Bone marrow (tissue), 2 donors: ENCODE measurements at regions not wholly inside any gene's neighbourhood (a gene's known extent, or its start where the extent isn't known, plus 50 kb on each side); places are given as distances from the start of the nearest gene placed in this dataset.

ENCODE experiments used
- DNase-seq, 2 donors: peaks; one replicate each; lab custom pipeline; 2025; lab: John Stamatoyannopoulos, UW

DNA sequence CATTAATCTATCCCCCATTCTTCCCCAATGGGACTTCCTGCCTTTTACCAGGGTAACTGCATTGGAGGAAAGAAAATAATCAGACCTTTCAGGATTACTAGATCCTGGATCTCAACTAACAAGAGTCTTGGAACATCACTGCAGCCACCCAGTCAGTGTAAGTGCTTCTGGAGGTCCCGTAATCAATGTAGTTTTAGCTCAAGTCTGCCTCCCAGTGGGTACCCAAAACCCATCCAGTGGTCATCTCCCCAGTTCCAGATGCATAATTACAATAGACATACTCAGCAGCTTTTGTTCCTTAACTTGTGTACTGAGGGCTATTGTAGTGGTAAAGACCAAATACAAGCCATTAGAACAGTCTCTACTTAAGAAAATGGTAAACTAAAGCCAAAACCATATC lies 319.1 kb downstream of the GPATCH2 start:
- no peak for DNase-seq

DNA sequence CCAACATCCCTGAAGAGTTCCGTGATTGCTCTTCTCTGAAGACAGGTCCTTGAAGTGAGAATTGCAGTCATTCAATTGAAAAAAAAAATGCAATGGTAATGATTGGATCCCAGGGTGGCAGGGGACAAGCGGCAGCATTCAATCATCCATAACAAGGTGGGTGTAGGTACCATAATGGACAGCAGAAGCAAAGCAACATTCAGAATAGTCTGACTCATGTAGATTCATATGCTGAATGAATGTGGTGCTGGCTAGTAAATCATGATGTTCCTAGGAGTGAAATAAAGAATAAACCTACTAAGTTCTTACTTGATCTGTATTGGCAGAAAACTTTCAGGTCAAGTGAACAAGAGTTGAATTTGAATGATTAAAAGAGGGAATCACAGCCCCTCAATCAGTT lies 319.6 kb downstream of the GPATCH2 start:
- no peak for DNase-seq

DNA sequence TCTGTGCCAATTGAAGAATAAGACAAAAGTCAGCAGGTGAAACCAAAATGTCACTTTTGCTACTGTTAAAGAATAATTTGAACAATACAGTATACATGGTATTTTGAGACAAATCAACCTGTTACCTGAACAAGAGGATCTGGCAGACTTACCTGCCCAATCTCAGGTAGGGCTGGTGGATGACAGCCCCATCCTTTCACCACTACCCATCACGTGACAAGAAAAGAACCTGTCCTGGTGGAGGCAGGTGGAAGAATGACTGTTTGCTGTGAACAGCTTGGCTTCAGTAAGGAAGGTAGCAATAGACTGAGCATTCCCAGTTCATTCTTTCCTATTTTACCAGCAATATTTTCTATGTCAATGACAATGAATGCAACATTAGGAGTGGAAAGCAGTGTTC lies 349.6 kb downstream of the GPATCH2 start:
- no peak for DNase-seq

DNA sequence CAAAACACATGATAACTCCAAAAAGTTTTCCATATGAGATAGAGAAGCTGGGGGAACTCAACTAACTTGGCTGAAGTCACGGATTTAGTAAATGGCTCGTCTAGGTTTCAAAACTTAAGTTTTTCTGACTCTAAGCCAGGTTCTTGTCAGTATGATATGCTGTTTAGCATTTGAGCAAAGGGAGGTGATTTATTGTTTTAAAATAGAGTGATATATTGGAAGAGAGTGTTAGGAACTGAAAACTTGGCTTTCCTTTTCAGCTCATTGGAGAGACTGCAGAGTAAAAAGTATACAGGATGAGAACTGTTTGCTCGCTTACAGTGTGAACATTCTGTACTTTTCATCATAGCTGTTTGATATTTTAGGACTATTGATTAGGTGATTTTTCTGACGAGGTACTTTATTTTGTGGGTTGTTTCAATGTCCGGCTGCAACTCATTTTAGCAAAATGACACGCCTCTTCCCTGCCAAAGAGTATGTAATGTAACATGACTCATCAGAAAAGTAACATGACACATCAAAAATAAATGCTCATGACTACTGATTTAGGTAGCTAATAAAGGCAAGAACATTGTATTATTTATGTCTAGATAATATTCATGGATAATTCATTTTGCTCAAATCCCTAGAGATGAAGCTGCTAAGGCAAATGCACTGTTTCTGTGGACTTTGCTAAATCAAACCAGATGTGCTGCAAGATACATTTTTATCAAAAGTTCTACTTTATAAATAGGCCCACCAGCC lies 355.1 kb downstream of the GPATCH2 start:
- no peak for DNase-seq

DNA sequence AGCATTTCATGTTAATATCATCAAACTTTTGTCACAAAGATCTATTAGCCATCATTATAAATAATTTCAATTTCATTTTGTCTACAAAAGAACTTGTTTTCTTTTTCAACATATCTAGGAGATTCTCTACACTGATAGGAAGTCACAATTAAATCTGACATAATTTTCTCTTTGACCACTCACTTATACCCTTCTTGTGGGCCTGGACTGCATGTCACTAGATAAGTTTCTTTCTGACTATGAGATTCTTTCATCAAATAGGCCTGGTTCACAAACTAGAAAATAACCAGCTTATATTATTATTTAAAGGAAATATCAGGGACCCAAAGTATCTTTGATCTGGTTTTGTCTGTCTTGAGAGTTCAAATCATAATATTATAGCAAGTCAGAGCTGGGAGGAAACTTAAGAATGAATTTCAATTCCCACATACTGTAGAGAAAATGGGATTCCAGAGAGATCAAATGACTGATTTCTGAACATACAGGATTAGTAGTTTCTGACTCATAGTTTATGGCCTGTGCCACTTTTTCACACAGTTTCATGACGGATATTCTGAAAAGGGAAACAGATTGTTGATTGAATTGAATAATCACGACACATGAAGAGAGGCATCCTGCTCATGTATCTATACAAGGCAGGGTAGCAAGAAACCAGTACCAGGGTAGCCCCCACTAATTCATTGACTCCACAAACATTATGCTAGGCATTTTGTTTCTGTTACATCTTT lies 355.8 kb downstream of the GPATCH2 start:
- no peak for DNase-seq

DNA sequence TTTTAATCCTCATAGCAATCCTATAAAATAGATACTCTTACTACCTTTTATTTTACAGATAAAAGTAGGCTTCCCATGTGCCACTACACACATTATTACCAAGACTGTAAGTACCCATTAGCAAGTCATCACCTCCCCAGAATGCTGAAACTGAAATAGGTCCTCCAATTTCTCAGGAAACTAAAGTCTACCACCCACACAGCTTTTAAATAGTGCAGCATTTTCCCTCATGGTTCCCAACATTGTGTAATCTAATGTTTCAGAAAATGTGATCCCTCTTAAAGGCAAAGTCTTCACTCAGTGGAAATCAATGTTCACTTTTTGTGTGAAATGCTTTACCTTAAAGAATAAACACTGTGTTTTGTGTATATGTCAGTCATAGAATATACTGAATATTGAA lies 356.5 kb downstream of the GPATCH2 start:
- DNase-seq = no peak

DNA sequence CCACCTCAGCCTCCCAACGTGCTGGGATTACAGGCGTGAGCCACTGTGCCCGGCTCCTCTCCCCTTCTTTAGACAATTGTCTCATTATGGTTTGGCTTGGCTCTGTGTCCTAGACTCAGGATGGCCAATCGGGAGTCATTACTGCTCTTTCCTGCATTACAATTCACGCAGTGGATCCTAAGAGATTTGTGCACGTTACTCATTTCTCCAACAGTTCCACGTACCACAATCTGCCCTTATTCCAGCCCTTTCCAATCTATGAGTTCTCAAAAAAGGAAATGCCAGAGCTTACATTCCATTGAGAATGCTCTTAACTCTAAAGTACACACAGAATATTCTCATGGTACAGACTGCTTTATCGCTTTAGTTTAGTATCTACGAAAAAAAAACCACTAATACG lies 357.0 kb downstream of the GPATCH2 start:
- DNase-seq = no peak

DNA sequence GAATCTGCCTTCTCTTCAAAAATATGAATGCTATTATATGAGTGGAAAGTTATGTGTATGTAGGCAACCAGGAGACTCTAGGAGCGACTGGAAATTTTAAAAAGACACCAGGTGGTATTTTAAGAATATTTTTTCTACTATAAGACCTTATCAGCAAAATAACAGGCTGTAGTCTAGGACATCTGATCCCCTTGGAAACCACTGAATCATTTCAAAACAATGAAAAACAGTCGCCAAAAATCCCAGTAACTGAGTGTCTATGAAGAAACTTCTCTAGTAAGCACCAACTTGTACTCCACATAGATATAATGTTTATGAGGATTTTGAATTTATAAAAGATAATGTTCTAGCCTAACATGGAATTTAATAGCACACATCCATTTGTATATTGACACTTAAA lies 358.5 kb downstream of the GPATCH2 start:
- no peak for DNase-seq

DNA sequence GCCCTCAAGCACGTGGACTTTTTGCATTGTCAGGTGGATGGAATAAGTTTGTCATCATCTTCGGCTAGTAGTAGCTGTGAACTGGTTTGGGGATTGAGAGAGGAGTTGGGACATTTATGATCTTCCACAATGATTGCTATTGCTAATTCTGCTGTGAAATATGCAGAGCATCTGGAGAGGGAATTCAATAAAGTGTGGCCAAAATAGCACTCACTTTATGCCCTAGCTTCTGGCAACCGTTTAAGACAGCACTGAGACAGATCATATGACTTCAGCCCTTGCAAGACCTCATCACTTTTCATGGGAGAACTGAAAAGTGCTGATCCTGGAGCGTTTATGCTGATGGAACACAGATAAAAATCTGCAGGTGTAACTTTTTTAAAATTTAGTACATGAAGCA lies 360.8 kb downstream of the GPATCH2 start:
- DNase-seq = no peak

DNA sequence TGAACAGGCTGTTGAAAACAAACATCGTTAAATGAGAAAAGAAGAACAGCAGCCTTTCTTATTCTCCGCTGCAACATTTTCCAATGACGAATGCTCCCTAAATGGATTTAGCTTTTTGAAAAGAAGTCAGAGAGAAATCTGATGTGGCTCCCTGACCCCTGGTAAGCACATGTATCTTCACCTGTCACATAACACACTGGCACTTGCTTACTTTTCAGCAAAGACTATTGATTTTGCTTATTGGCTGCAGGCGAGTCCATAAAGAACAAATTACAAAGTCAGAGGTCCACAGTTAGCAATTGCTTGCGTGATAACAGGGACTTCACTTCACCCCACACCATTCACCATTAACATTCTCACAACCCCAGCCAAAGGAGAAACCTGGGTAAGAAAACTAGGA lies 362.8 kb downstream of the GPATCH2 start:
- DNase-seq = no peak

DNA sequence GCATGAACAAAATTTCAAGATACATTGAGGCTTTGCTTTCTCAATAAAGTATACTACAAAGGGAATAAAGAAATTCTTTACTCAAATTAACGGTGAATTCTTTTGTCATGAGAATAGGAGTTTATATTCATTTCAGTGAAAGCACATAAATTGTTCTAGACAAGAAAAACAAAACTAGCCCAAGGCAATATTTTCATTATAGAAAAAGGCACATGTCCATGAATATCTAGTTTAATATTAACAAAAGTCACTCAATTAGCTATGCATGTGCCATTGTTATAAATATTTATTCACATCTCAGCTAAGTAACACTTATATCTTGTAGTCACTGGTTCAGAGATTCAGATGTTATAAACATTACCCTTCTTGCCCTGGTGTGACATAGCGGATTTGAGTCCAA lies 369.3 kb downstream of the GPATCH2 start:
- no peak for DNase-seq

DNA sequence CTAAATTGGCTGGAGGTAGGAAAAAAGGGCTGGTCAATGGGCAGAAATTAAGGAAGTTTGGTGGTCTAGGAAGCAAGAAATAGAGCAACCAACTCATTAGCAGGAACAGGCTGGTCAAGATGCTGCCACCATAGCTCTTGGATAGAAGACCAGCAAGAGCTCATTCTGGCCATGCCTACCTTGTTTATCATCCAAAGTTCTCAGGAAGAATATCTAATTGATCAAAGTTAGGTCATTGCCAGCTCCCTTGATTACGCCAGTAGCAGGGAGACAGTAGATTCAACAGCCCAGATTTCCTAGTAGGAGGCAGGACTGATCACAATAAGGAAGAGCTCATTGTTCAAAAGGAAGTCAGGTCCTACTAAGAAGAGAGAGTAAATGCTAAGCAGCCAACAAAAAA lies 370.2 kb downstream of the GPATCH2 start:
- no peak for DNase-seq

DNA sequence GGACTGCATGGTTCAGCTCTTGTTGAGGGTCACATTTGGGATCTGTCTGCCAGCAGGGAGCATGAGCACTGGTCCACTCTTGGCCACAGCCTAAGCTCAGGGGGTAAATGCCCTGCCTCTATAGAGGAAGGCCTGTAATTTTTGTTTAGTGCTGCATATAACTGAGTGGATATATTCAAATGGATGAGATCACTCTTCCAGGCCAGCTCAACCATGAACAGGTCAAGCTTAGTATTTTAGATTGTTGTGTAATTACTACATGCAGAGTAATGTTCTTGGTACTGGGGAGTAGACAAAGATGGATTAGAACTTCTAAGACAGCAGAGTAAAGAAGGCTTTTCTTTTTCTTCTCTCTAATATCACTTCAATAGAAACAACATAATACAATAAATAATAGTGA lies 376.9 kb downstream of the GPATCH2 start:
- no peak for DNase-seq

DNA sequence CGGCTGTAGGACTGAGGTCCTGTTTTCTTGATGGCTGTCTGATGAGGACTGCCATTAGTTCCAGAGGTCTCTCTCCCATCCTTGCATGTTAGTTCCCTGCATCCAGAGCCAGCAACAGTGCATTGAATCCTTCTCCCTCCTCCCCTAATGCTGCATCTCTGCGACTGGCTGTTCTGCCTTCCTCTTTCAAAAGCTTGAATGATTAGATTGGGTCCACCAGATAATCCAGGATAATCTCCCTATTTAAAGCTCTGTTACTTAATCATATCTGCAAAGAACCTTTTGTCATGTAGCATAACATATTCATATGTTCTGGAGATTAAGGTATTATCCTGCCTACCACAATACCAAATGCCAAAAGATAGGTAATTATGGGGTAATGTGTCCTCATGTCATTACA lies 377.5 kb downstream of the GPATCH2 start:
- DNase-seq = no peak

DNA sequence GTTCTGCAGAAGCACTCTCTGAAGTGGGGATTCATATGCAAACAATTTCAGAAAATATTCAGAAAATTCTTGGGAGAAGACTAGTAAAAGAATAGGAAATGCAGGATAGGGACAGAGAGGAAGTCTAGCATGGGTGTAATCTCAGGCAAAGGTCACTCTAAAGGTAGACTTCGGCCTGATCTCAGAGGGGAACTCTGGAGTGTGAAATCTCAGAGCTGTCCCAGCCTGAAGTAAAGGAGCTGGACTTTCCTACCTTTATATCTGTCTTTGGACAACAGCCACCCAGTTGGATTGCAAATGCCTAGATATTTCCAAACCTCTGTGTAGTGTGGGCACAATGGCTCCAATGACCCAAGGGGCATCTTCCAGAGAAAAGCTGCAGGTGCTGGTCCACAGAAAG lies 379.8 kb downstream of the GPATCH2 start:
- no peak for DNase-seq

DNA sequence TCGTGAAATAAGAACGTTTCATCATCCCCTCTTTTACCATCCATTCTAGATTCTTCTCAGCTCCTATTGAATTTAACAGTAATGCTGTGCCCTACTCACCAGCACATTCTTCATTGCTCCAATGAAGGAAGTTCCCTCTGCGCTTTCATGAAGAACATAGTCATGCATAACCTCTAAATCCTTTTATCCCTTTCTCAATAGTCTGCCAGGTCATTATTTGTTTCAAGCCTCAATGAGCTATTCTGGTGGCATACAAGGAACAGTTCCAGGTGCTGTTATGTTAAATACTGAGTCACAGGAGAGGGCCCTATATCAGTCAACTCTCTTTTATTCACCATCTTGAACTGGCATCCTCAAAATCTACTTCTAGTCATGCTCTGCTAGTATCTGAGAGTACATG lies 381.0 kb downstream of the GPATCH2 start:
- no peak for DNase-seq

DNA sequence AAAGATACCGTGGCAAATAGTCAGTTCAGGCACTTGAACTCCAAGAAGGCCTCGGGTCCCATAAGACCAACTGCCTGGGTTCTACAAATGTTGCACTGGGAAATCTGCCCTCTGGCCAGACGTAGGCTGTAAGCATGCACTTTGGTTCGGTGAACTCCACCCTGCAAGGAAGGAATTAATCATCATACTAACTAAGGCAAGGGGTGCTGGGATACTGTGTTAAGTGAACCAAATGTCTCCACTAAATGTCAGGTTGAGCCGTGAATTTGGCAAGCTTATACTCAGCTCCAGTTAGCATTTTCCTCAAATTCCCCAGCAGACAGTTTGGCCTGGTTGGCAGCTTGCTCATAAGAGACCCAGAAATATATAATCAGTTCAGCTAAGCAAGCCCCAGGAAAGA lies 385.9 kb downstream of the GPATCH2 start:
- DNase-seq = no peak

DNA sequence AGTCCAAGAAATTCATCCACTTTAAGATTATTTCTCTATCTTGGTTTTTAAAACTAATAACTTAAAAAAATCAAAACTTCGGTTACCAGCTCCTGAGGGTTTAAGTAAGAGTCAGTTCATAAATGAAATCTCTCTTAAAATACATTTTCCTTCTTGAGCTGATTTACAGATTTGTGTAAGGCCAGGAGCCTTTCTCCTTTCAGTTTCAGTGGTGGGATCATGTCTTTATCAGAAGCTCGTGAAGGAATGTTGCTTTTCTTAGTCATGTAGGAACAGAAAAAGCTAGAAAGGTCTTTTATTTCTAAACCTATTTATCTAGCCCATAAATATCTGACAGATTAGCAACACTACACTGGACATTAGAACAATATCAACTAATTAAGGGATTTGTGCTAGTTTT lies 390.2 kb downstream of the GPATCH2 start:
- DNase-seq = no peak

DNA sequence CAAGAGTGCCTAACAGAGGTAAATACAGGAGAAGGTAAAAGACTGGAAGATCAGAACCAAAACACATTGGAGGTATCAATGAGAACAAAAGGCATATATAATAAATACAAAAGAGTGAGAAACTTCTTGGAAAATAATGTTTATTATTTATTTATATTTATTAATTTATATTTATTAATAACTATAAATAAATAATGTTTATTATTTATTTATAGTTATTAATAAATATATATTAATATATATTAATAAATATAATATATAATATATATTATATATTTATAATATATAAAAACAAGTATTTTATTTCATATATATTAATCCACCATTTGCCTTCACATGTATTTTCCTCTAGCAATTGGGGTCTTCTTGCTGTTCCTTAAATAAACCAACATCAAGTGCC lies 391.9 kb downstream of the GPATCH2 start:
- no peak for DNase-seq

DNA sequence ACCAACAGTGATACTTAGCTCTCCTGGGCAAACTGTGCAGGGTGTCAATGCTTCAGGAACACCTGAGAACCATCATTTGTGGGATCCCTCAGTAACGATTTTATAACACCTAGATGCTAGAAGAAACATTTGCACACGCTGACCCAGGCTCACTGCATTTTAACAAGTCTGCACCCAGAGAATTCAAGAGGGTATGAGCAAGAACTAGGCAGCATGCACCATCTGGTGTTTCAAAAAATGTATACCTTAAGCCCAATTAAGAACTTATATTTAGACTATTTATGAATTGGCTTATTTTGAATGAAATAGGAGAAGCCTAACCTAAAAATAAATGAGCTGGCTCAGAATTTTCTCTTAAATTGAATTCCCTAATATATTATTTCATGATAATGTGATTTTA lies 400.5 kb downstream of the GPATCH2 start:
- no peak for DNase-seq

DNA sequence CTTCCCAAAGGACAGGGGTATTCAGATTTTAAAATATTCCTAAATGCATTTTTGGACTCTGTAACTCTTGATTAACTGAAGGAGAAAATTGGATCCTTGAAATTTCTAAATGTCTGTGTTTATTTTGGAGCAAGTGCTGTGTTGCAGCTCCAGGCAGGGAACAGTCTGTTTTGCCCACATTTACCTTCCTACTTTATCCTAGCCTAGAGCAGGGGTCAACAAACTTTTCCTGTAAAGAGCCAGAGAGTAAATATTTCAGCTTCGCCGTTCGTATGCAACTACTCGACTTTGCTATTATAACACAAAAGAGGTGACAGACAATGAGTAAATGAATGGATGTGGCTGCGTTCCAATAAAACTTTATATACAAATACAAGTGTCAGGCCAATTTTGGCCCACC lies 402.2 kb downstream of the GPATCH2 start:
- DNase-seq = no peak

DNA sequence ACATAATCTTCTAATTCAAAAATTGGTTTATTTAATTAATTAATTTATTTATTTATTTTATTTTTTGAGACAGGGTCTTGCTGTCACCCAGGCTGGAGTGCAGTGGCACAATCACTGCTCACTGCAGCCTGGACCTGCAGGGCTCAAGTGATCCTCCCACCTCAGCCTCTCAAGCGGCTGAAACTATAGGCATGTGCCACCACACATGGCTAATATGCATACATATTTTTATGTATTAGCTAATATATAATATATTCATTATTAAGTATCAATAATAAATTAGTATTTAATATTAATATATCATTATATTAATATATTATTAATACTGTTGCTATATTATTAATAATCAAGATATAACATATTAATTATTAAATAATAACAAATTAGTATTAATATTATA lies 406.7 kb downstream of the GPATCH2 start:
- no peak for DNase-seq

DNA sequence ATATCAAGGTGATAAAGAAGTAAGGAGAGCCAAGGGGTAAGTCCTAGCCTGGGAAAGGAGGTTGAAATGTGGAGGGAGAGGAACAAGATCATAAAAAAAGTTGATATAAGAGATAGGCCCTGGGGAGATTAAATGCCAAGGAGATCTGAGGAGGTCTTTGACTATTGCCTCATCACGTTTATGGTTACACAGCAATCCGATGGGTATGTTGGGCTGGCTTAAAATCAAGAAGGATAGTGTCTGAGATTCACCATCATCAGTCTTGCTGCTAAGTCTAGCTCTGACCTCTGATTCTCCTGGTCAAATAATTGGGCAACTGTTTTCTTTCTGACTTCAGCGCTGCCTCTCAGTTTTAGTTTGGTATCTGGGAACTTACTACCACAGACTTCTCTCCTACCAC lies 416.3 kb downstream of the GPATCH2 start:
- DNase-seq = no peak

DNA sequence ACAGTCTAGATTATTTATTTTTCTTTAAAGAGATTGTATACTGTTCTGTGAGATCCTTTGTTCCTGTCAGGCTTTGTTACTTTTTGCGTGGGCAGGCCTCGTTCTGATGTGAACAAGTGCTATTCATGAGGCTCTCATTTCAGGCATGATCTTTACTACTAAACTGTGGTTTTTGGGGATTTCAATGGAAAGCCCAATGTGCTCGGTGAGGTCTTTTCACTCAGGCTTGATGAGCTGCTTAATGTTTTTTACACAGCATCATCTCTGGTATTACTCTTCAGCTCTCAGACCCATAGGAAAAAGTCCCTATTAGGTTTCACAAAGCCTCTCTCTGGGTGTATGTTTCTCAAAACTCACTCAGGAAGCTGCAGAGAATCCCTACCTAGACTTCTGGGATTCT lies 419.4 kb downstream of the GPATCH2 start:
- no peak for DNase-seq
